ENCODE measurements at regions not wholly inside any gene's neighbourhood (a gene's known extent, or its start where the extent isn't known, plus 50 kb on each side); places are given as distances from the start of the nearest gene placed in this dataset.

- no peaks in the 10 kb centered on the region for H3K9me3 ChIP-seq (ENCODE audit: control insufficient read depth in 4 of 4, insufficient read depth in 3 of 4, low read length in 3 of 4)
- H3K27me3 ChIP-seq (ENCODE audit: control insufficient read depth in 3 of 3, insufficient read depth in 3 of 3, low read length in 2 of 3) = no peaks in the 10 kb centered on the region
- H3K36me3 ChIP-seq (ENCODE audit: control insufficient read depth in 4 of 4, insufficient read depth in 4 of 4, low read length in 4 of 4) = no peaks in the 10 kb centered on the region
- no peak for ATAC-seq (ENCODE audit: insufficient read depth, low FRiP score)
- H3K4me3 ChIP-seq = no peak overlapping the region
- no peak overlapping the region for H3K27ac ChIP-seq (ENCODE audit: low read depth in 1 of 2, low read length in 1 of 2)
- WGBS, 2 donors = 86 to 89% methylated on average over 4 of the region's 4 CpGs
- H3K4me1 ChIP-seq (ENCODE audit: control insufficient read depth in 5 of 5, insufficient read depth in 5 of 5, low read length in 5 of 5) = peaks cover 0 to 11% (median 7%) of the 10 kb centered on the region in 5 donors
- no peak for TF ChIP-seq CTCF (IDR thresholded peaks at IDR 0.05; ENCODE audit: control extremely low read depth, extremely low read depth)
- no peak for DNase-seq
- H3K9ac ChIP-seq (ENCODE audit: insufficient read depth in 1 of 2, low read length in 2 of 2) = no peak overlapping the region
Measured at GRCh38 chr7:35747611-35748010, 52.7 kb upstream of the HERPUD2 start.

- DNase-seq (no peak), ATAC-seq (ENCODE audit: insufficient read depth, low FRiP score) (no peak)
- no peak overlapping the region for H3K4me3 ChIP-seq
- TF ChIP-seq CTCF (IDR thresholded peaks at IDR 0.05; ENCODE audit: control extremely low read depth, extremely low read depth) = no peak
- H3K4me1 ChIP-seq (ENCODE audit: control insufficient read depth in 5 of 5, insufficient read depth in 5 of 5, low read length in 5 of 5) = peaks cover 0 to 17% (median 10%) of the 10 kb centered on the region in 5 donors
- H3K9ac ChIP-seq (ENCODE audit: insufficient read depth in 1 of 2, low read length in 2 of 2) = no peak overlapping the region
- 65 to 92% methylated on average over 1 of the region's 1 CpG for WGBS, 2 donors
- no peaks in the 10 kb centered on the region for H3K36me3 ChIP-seq (ENCODE audit: control insufficient read depth in 4 of 4, insufficient read depth in 4 of 4, low read length in 4 of 4)
- no peaks in the 10 kb centered on the region for H3K9me3 ChIP-seq (ENCODE audit: control insufficient read depth in 4 of 4, insufficient read depth in 3 of 4, low read length in 3 of 4)
- H3K27me3 ChIP-seq (ENCODE audit: control insufficient read depth in 3 of 3, insufficient read depth in 3 of 3, low read length in 2 of 3) = no peaks in the 10 kb centered on the region
- H3K27ac ChIP-seq (ENCODE audit: low read depth in 1 of 2, low read length in 1 of 2) = no peak overlapping the region
Measured at GRCh38 chr7:35748371-35748770, 52.5 kb upstream of the SEPTIN7 start.

GRCh38 chr7:35749556-35749955 is 51.3 kb upstream of the SEPTIN7 start:
- no peaks in the 10 kb centered on the region for H3K36me3 ChIP-seq (ENCODE audit: control insufficient read depth in 4 of 4, insufficient read depth in 4 of 4, low read length in 4 of 4)
- H3K4me3 ChIP-seq = no peak overlapping the region
- DNase-seq (peak; percentile 72 to 87 (median 76)), ATAC-seq (ENCODE audit: insufficient read depth, low FRiP score) (no peak)
- no peak overlapping the region for H3K27ac ChIP-seq (ENCODE audit: low read depth in 1 of 2, low read length in 1 of 2)
- no peak for TF ChIP-seq CTCF (IDR thresholded peaks at IDR 0.05; ENCODE audit: control extremely low read depth, extremely low read depth)
- no peak overlapping the region for H3K9ac ChIP-seq (ENCODE audit: insufficient read depth in 1 of 2, low read length in 2 of 2)
- no peaks in the 10 kb centered on the region for H3K27me3 ChIP-seq (ENCODE audit: control insufficient read depth in 3 of 3, insufficient read depth in 3 of 3, low read length in 2 of 3)
- no peaks in the 10 kb centered on the region for H3K9me3 ChIP-seq (ENCODE audit: control insufficient read depth in 4 of 4, insufficient read depth in 3 of 4, low read length in 3 of 4)
- WGBS, 2 donors = 86 to 90% methylated on average over 2 of the region's 2 CpGs
- peaks cover 0 to 28% (median 18%) of the 10 kb centered on the region in 5 donors for H3K4me1 ChIP-seq (ENCODE audit: control insufficient read depth in 5 of 5, insufficient read depth in 5 of 5, low read length in 5 of 5)
